Neuronal stem cell (in vitro differentiated cells): ENCODE measurements at regions not wholly inside any gene's neighbourhood (a gene's known extent, or its start where the extent isn't known, plus 50 kb on each side); places are given as distances from the start of the nearest gene placed in this dataset.
"Not testable (repeated sequence)": the region's sequence is repeated elsewhere in the genome, so short reads cannot be mapped to it uniquely, and the experiment has no call there.

Experiments
- DNase-seq: peaks from one replicate; pipeline ENCODE4 v3.0.0-alpha.2; 2013; ENCODE audit warnings: low spot score
- H2AFZ ChIP-seq: one replicate; pipeline ENCODE4 v1.6.1; 2013; ENCODE audit warnings: mild to moderate bottlenecking, low read length, inconsistent platforms
- H2AK5ac ChIP-seq: 2 replicates; pipeline ENCODE4 v1.6.1; 2013; ENCODE audit warnings: low read depth, mild to moderate bottlenecking, inconsistent platforms, low read length, moderate library complexity, mixed read lengths
- H2BK120ac ChIP-seq: 2 replicates; pipeline ENCODE4 v1.6.1; 2013; ENCODE audit warnings: low read depth, mild to moderate bottlenecking, inconsistent platforms, low read length, moderate library complexity, mixed read lengths
- H2BK12ac ChIP-seq: one replicate; pipeline ENCODE4 v1.6.1; 2013; ENCODE audit warnings: low read length, inconsistent platforms
- H2BK15ac ChIP-seq: 2 replicates; pipeline ENCODE4 v1.6.1; 2013; ENCODE audit warnings: mild to moderate bottlenecking, low read length, inconsistent platforms, mixed read lengths
- H2BK5ac ChIP-seq: one replicate; pipeline ENCODE4 v1.6.1; 2013; ENCODE audit warnings: inconsistent platforms, mild to moderate bottlenecking, low read length, moderate library complexity
- H3K14ac ChIP-seq: one replicate; pipeline ENCODE4 v1.6.1; 2013; ENCODE audit warnings: low read length, inconsistent platforms
- H3K18ac ChIP-seq: 2 replicates; pipeline ENCODE4 v1.6.1; 2013; ENCODE audit warnings: low read length, inconsistent platforms
- H3K23ac ChIP-seq: 2 replicates; pipeline ENCODE4 v1.6.1; 2013; ENCODE audit warnings: low read depth, mild to moderate bottlenecking, mixed read lengths, low read length, inconsistent platforms; ENCODE audit not compliant: poor library complexity
- H3K27ac ChIP-seq: replicated peaks from 3 replicates; pipeline ENCODE4 v1.5.1; 2013; ENCODE audit warnings: low read length, inconsistent platforms
- H3K27me3 ChIP-seq, 3 experiments: 2 replicates each; pipeline ENCODE4 v1.6.1; 2013; ENCODE audit warnings: low read length in 3 of 3, mild to moderate bottlenecking in 2 of 3, inconsistent platforms in 1 of 3, low read depth in 1 of 3, mixed read lengths in 1 of 3, moderate library complexity in 1 of 3; ENCODE audit not compliant: control insufficient read depth in 3 of 3, insufficient read depth in 3 of 3
- H3K36me3 ChIP-seq, 2 donors: replicated peaks in 1 of 2; 2 replicates each; pipeline ENCODE4 v1.6.1; 2013; ENCODE audit warnings: low read length in 2 of 2; ENCODE audit not compliant: control insufficient read depth in 2 of 2, insufficient read depth in 2 of 2
- H3K4ac ChIP-seq: 2 replicates; pipeline ENCODE4 v1.6.1; 2013; ENCODE audit warnings: inconsistent platforms, mild to moderate bottlenecking, low read length, moderate library complexity
- H3K4me1 ChIP-seq, 2 donors: 1 replicate in 1 of 2; 2 replicates in 1 of 2; pipeline ENCODE4 v1.6.1; 2013; ENCODE audit warnings: low read length in 2 of 2, low read depth in 1 of 2; ENCODE audit not compliant: control insufficient read depth in 2 of 2, insufficient read depth in 1 of 2
- H3K4me2 ChIP-seq: one replicate; pipeline ENCODE4 v1.6.1; 2013; ENCODE audit warnings: mild to moderate bottlenecking, low read length, inconsistent platforms; ENCODE audit not compliant: insufficient read depth, poor library complexity, severe bottlenecking
- H3K4me3 ChIP-seq, 2 donors: 2 replicates each; pipeline ENCODE4 v1.5.1; 2013; ENCODE audit warnings: low read length in 2 of 2, mild to moderate bottlenecking in 2 of 2, inconsistent platforms in 1 of 2, moderate library complexity in 1 of 2
- H3K79me1 ChIP-seq: one replicate; pipeline ENCODE4 v1.6.1; 2013; ENCODE audit warnings: low read depth, mild to moderate bottlenecking, inconsistent platforms, low read length, moderate library complexity
- H3K9ac ChIP-seq: one replicate; pipeline ENCODE4 v1.6.1; 2013; ENCODE audit warnings: mild to moderate bottlenecking, low read depth, low read length, inconsistent platforms; ENCODE audit not compliant: poor library complexity
- H3K9me3 ChIP-seq, 2 donors: replicated peaks in 1 of 2; 2 replicates each; pipeline versions ENCODE3 to v1.6.1; 2013; ENCODE audit warnings: low read length in 2 of 2, mild to moderate bottlenecking in 2 of 2, inconsistent platforms in 1 of 2, low read depth in 1 of 2, mixed read lengths in 1 of 2, moderate library complexity in 1 of 2; ENCODE audit not compliant: control insufficient read depth in 2 of 2, insufficient read depth in 1 of 2
- H4K8ac ChIP-seq: one replicate; pipeline ENCODE4 v1.6.1; 2013; ENCODE audit warnings: low read depth, mild to moderate bottlenecking, inconsistent platforms, low read length, moderate library complexity
- H4K91ac ChIP-seq: one replicate; pipeline ENCODE4 v1.6.1; 2013; ENCODE audit warnings: low read length, low read depth, mild to moderate bottlenecking, inconsistent platforms; ENCODE audit not compliant: poor library complexity
- WGBS, 2 donors: extraction: QIAGEN DNeasy Blood & Tissue Kit; methylation state at CpG; one replicate each; pipeline ENCODE4 v1.1.7; 2013; ENCODE audit warnings: missing lambda C conversion rate in 2 of 2, mixed read lengths in 1 of 2; ENCODE audit not compliant: insufficient read length in 2 of 2, insufficient replicate concordance in 1 of 2; ENCODE audit errors: extremely low coverage in 2 of 2; 5-methylcytosine and 5-hydroxymethylcytosine counted together

DNA sequence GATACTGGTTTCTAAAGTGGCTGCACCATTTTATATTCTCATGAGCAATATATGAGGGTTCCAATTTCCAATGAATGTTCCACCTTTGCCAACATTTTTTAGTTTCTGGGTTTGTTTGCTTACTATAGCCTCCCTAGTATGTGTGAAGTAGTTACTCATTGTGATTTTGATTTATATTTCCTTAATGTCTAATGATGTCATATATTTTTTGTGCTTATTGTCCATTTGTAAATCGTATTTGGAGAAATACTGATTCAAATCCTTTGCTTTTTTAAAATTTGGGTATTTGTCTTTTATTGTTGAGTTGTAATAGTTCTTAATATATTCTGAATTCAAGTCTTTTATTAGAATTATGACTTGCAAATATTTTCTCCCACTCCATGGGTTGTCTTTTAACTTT lies 161.0 kb upstream of the C11orf58 start:
- Histone ChIP-seq H3K4me3 (no peak overlapping the region), H3K27ac (no peak overlapping the region), H4K91ac (no peak overlapping the region), H3K79me1 (peaks cover 2% of the 10 kb centered on the region), H3K4me1 (no peaks in the 10 kb centered on the region), H3K4ac (no peak overlapping the region), H2BK5ac (no peak overlapping the region), H2BK15ac (no peak overlapping the region), H4K8ac (no peak overlapping the region), H3K4me2 (no peak overlapping the region), H3K27me3 (no peaks in the 10 kb centered on the region), H2BK120ac (no peak overlapping the region), H3K14ac (no peak overlapping the region), H2BK12ac (no peak overlapping the region), H2AK5ac (no peak overlapping the region), H3K9ac (no peak overlapping the region), H3K18ac (no peak overlapping the region), H3K23ac (no peak overlapping the region), H3K9me3 (no peaks in the 10 kb centered on the region), H3K36me3 (no peaks in the 10 kb centered on the region), H2AFZ (no peak overlapping the region)
- WGBS, 2 donors, result no CpG with 5 or more reads among the region's 1 CpG
- DNase-seq, result no peak

DNA sequence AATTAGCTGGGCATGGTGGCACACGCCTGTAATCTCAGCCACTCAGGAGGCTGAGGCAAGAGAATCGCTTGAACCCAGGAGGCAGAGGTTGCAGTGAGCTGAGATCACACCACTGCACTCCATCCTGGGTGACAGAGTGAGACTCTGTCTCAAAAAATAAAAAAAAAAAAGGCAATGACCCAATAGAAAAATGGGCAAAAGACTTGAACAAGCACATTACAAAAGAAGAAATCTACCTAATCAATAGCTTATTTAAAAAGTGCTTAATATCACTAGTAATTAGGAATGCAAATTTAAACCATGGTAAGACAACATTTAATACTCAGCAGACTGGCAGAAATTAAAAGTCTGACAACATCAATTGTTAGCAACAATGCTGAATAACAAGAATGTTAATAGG lies 163.6 kb upstream of the C11orf58 start:
- H3K9ac ChIP-seq, H4K8ac ChIP-seq, H3K23ac ChIP-seq, H3K4me2 ChIP-seq, H4K91ac ChIP-seq, H3K9me3 ChIP-seq, H3K36me3 ChIP-seq, H3K4me3 ChIP-seq, H3K27me3 ChIP-seq, H3K4ac ChIP-seq, H2BK5ac ChIP-seq, H3K27ac ChIP-seq, H3K14ac ChIP-seq, H3K18ac ChIP-seq, H2BK15ac ChIP-seq, H3K4me1 ChIP-seq, H2BK12ac ChIP-seq, H3K79me1 ChIP-seq, H2AK5ac ChIP-seq, H2AFZ ChIP-seq, H2BK120ac ChIP-seq, DNase-seq: not testable (repeated sequence)
- no CpG with 5 or more reads among the region's 2 CpGs for WGBS, 2 donors

DNA sequence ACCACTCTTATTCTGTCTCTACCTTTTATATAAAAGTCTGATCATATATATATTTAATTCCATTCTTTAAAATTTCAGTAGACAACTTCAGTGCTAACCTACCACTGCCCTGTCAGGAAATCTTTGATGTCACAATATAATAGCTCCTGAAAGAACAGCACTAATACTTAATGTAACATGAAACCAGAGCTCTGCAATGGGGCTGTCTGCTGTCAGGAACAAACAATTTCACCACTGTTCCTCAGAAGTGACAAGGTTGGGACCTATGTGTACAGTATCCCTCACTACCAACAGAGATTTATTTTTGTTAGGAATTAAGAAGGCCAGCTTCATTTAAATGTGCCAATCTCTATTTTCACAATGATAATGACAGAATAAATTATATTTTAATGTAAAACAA lies 165.5 kb upstream of the C11orf58 start:
- DNase-seq, result no peak
- no peak overlapping the region for H2AK5ac ChIP-seq
- no peak overlapping the region for H2BK15ac ChIP-seq
- H3K23ac ChIP-seq, result no peak overlapping the region
- H3K18ac ChIP-seq, result no peak overlapping the region
- H2AFZ ChIP-seq, result no peak overlapping the region
- no peak overlapping the region for H4K8ac ChIP-seq
- no peak overlapping the region for H3K9ac ChIP-seq
- H2BK120ac ChIP-seq, result no peak overlapping the region
- H3K4me2 ChIP-seq, result no peak overlapping the region
- H3K4me1 ChIP-seq, result no peaks in the 10 kb centered on the region
- no peak overlapping the region for H2BK12ac ChIP-seq
- peaks cover 2% of the 10 kb centered on the region for H3K79me1 ChIP-seq
- H3K9me3 ChIP-seq, result no peaks in the 10 kb centered on the region
- H3K36me3 ChIP-seq, result no peaks in the 10 kb centered on the region
- H3K27me3 ChIP-seq, result no peaks in the 10 kb centered on the region
- H3K4me3 ChIP-seq, result no peak overlapping the region
- no peak overlapping the region for H4K91ac ChIP-seq
- no peak overlapping the region for H2BK5ac ChIP-seq
- no peak overlapping the region for H3K14ac ChIP-seq
- no peak overlapping the region for H3K4ac ChIP-seq
- no peak overlapping the region for H3K27ac ChIP-seq

DNA sequence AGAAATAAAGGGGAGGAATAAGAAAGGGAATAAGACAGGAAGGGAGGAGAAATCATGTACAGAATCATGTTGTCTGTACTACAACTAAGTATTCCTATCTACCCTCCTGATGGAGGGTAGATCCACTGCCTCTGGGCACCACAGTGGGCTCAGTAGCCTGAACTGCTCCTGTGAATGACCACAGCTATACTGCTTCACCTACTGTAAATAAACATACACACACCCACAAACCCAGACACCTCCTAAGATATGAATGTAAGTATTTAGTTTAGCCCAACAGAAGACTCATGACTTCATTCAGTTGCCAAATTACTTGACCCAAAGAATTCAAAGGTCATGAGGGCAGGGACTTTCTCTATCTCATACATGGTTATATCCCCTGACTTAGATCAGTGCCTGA lies 177.3 kb upstream of the C11orf58 start:
- Histone ChIP-seq H2BK15ac (no peak overlapping the region), H3K27ac (no peak overlapping the region), H2AK5ac (no peak overlapping the region), H3K4ac (no peak overlapping the region), H4K91ac (no peak overlapping the region), H3K36me3 (no peaks in the 10 kb centered on the region), H3K4me3 (no peak overlapping the region), H3K18ac (no peak overlapping the region), H2BK12ac (no peak overlapping the region), H3K14ac (no peak overlapping the region), H3K4me1 (no peaks in the 10 kb centered on the region), H2BK5ac (no peak overlapping the region), H2AFZ (no peak overlapping the region), H3K27me3 (peaks cover 0 to 2% (median 0%) of the 10 kb centered on the region in 3 experiments), H3K9ac (no peak overlapping the region), H3K4me2 (no peak overlapping the region), H2BK120ac (no peak overlapping the region), H4K8ac (no peak overlapping the region), H3K9me3 (no peaks in the 10 kb centered on the region), H3K23ac (no peak overlapping the region), H3K79me1 (no peaks in the 10 kb centered on the region)
- no peak for DNase-seq
